ENCODE measurements at regions not wholly inside any gene's neighbourhood (a gene's known extent, or its start where the extent isn't known, plus 50 kb on each side); places are given as distances from the start of the nearest gene placed in this dataset.
A peak's percentile ranks its signal among the peaks of the same experiment; 100 is the strongest.

DNA sequence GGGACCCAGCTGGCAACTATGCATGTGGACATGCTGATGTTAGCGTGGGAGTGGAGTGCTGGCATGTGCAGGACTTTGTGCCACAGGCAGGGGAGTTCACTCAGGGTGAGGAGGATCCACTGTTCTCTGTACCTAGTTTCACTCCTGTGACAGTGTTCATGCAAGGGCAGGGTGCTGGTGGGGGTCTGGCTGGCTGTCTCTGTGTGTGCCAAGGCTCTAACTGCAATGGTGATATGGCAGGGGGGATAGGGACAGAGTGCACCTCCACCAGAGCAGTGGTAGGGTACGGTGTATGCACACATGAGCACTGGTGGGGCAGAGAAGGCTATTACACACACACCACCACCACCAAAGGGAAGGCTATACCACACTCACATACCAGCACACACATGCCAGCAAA is 210.2 kb upstream of the DEFB112 start:
- DNase-seq (ENCODE audit: low read depth): no peak
- Histone ChIP-seq H3K27me3 (ENCODE audit: control insufficient read depth, insufficient read depth, low read length) (no peaks in the 10 kb centered on the region), H3K36me3 (ENCODE audit: control insufficient read depth, insufficient read depth, low read length) (no peaks in the 10 kb centered on the region), H3K4me3 (ENCODE audit: low read depth, low read length) (no peak overlapping the region)
- TF ChIP-seq, protein P1, sequence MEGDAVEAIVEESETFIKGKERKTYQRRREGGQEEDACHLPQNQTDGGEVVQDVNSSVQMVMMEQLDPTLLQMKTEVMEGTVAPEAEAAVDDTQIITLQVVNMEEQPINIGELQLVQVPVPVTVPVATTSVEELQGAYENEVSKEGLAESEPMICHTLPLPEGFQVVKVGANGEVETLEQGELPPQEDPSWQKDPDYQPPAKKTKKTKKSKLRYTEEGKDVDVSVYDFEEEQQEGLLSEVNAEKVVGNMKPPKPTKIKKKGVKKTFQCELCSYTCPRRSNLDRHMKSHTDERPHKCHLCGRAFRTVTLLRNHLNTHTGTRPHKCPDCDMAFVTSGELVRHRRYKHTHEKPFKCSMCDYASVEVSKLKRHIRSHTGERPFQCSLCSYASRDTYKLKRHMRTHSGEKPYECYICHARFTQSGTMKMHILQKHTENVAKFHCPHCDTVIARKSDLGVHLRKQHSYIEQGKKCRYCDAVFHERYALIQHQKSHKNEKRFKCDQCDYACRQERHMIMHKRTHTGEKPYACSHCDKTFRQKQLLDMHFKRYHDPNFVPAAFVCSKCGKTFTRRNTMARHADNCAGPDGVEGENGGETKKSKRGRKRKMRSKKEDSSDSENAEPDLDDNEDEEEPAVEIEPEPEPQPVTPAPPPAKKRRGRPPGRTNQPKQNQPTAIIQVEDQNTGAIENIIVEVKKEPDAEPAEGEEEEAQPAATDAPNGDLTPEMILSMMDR (IDR thresholded peaks at IDR 0.05; ENCODE audit: insufficient read depth, low read length, poor library complexity, severe bottlenecking): no peak

DNA sequence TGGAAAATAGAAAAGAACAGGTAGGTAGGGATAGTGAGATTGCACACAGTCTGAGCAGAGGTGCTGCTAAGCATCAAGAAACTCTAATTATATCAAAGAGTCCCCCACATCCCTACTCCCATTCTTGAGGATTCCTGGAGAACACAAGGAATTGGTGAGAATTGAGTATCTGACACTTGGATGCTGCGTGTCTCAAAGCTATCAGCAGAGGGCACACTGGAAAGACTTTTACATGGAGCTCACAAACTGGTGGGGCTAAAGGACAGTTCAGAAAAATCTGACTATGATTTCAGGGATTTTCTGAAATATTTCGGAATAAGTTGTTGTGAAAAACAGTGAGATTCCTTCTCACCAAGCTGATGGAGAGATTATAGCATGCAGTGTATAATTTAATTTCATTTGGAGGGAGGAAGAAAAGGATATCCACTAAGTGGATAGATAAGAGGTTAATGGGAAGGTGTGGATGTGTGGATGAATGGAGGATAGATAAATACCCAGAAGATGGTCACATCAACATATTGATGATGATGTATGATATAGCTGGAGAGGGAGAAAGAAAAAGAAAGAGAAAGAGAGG is 215.4 kb upstream of the DEFB112 start:
- no peaks in the 10 kb centered on the region for H3K36me3 ChIP-seq (ENCODE audit: control insufficient read depth, insufficient read depth, low read length)
- no peak for DNase-seq (ENCODE audit: low read depth)
- no peak overlapping the region for H3K4me3 ChIP-seq (ENCODE audit: low read depth, low read length)
- TF ChIP-seq, protein P1 (IDR thresholded peaks at IDR 0.05; ENCODE audit: insufficient read depth, low read length, poor library complexity, severe bottlenecking): peak; percentile 54
- H3K27me3 ChIP-seq (ENCODE audit: control insufficient read depth, insufficient read depth, low read length): no peaks in the 10 kb centered on the region

DNA sequence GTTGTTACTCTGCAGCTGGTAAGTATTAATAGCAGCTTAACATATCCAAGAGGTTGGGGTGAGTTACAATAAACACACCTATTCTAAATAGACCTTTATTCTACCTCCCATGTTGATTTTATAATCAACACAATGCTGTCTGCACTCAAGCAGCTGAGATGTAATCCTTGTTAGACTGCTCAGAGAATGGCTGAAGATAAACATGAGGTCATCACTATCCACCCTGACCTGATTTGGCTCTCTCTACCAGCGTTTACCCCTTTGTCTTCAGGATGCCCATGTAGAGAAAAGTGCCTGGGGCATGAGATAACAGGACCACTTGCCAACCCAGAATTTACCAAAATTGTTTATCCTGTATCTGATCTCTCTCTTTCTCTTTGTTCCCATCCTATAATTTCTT is 220.7 kb upstream of the DEFB112 start:
- TF ChIP-seq, protein P1 (IDR thresholded peaks at IDR 0.05; ENCODE audit: insufficient read depth, low read length, poor library complexity, severe bottlenecking): no peak
- Histone ChIP-seq H3K36me3 (ENCODE audit: control insufficient read depth, insufficient read depth, low read length) (no peaks in the 10 kb centered on the region), H3K27me3 (ENCODE audit: control insufficient read depth, insufficient read depth, low read length) (no peaks in the 10 kb centered on the region), H3K4me3 (ENCODE audit: low read depth, low read length) (no peak overlapping the region)
- no peak for DNase-seq (ENCODE audit: low read depth)

DNA sequence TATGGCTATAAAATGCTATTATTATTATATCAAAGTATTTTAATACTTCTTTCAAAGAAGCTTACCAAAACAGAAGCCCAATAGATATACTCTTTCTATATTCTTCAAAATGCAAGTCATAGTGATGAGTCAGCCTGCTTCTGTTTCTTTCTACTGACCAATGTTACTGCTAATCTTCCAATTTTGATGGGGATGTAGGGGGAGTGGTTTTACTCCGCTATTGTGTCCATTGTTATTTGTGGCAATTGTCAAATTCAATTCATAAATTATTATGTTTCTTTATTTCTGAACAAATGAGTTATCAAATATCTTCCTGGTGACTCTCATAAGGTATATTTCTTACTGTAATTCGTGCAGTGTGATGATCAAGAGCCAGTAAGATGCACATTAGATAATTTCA is 221.5 kb upstream of the DEFB112 start:
- Histone ChIP-seq H3K4me3 (ENCODE audit: low read depth, low read length) (no peak overlapping the region), H3K36me3 (ENCODE audit: control insufficient read depth, insufficient read depth, low read length) (no peaks in the 10 kb centered on the region), H3K27me3 (ENCODE audit: control insufficient read depth, insufficient read depth, low read length) (no peaks in the 10 kb centered on the region)
- no peak for DNase-seq (ENCODE audit: low read depth)
- TF ChIP-seq, protein P1 (IDR thresholded peaks at IDR 0.05; ENCODE audit: insufficient read depth, low read length, poor library complexity, severe bottlenecking): no peak

DNA sequence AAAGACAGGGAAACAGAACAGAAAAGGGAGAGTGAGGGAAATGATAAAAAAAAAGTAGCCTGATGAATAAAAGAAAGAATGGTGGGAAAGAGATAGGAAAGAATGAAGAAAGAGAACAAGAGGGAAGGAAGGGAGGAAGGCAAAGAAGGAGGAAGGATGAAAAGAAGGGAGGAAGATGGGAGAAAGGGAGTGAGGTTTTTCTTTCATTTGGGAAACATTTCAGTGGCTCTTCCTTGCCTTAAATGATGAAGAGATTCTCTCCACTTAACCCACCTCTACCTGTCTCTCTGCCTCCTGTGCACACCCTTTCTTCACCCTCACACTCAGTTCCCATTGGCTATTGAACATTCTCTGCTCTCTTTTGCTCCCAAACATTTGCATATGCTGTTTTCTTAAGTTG is 222.1 kb upstream of the DEFB112 start:
- no peak for DNase-seq (ENCODE audit: low read depth)
- Histone ChIP-seq H3K4me3 (ENCODE audit: low read depth, low read length) (no peak overlapping the region), H3K36me3 (ENCODE audit: control insufficient read depth, insufficient read depth, low read length) (no peaks in the 10 kb centered on the region), H3K27me3 (ENCODE audit: control insufficient read depth, insufficient read depth, low read length) (no peaks in the 10 kb centered on the region)
- TF ChIP-seq, protein P1 (IDR thresholded peaks at IDR 0.05; ENCODE audit: insufficient read depth, low read length, poor library complexity, severe bottlenecking): no peak

DNA sequence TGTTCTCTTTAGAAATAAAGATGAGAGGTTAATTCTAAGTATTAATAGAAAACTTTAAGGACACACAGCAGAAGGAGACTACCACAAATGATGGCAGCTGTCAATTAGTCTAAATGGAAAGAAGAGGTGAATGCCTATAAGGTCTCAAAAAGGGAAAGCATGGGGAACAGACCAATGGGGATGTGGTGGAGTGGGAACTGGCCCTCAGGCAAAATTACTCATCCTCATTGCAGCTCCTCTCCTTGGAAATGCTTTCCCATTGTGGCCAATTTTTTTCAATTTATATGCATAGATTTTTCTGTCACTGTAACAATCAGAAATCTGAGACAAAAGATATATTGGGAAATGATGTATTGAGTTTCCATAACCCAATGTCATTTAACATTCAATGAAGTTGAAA is 222.9 kb upstream of the DEFB112 start:
- Histone ChIP-seq H3K4me3 (ENCODE audit: low read depth, low read length) (no peak overlapping the region), H3K36me3 (ENCODE audit: control insufficient read depth, insufficient read depth, low read length) (no peaks in the 10 kb centered on the region), H3K27me3 (ENCODE audit: control insufficient read depth, insufficient read depth, low read length) (no peaks in the 10 kb centered on the region)
- TF ChIP-seq, protein P1 (IDR thresholded peaks at IDR 0.05; ENCODE audit: insufficient read depth, low read length, poor library complexity, severe bottlenecking): no peak
- no peak for DNase-seq (ENCODE audit: low read depth)

All from kidney epithelial cell (primary cell).